Osteoblast (primary cell): ENCODE measurements at regions not wholly inside any gene's neighbourhood (a gene's known extent, or its start where the extent isn't known, plus 50 kb on each side); places are given as distances from the start of the nearest gene placed in this dataset.

ENCODE experiments used
- DNase-seq: peaks from one replicate; pipeline ENCODE4 v3.0.0; 2011; ENCODE audit warnings: low spot score, mixed read lengths; ENCODE audit not compliant: insufficient read length; ENCODE audit errors: missing footprints
- H2AFZ ChIP-seq: 2 replicates; pipeline ENCODE4 v1.6.0; 2011; ENCODE audit warnings: mild to moderate bottlenecking, low read length
- H3K27ac ChIP-seq: 2 replicates; pipeline ENCODE4 v1.5.1; 2011; ENCODE audit warnings: mild to moderate bottlenecking, low read depth, low read length, moderate library complexity
- H3K27me3 ChIP-seq: 2 replicates; pipeline ENCODE4 v1.6.0; 2012; ENCODE audit warnings: mild to moderate bottlenecking, control low read depth, inconsistent platforms, low read length, moderate library complexity; ENCODE audit not compliant: insufficient read depth
- H3K36me3 ChIP-seq: 2 replicates; pipeline ENCODE4 v1.5.1; 2011; ENCODE audit warnings: mild to moderate bottlenecking, low read length, control low read depth, moderate library complexity; ENCODE audit not compliant: insufficient read depth
- H3K4me1 ChIP-seq: 2 replicates; pipeline ENCODE4 v1.5.1; 2011; ENCODE audit warnings: mild to moderate bottlenecking, low read length, control low read depth, moderate library complexity; ENCODE audit not compliant: insufficient read depth
- H3K4me2 ChIP-seq: 2 replicates; pipeline ENCODE4 v1.6.0; 2011; ENCODE audit warnings: mild to moderate bottlenecking, low read length; ENCODE audit not compliant: insufficient read depth
- H3K4me3 ChIP-seq: fragments of 200-600 bp; sonication (generic); 3 replicates; pipeline ENCODE4 v1.5.1; 2012; ENCODE audit warnings: mild to moderate bottlenecking, low read length, inconsistent platforms; ENCODE audit not compliant: insufficient read depth
- H3K79me2 ChIP-seq: 2 replicates; pipeline ENCODE4 v1.6.0; 2012; ENCODE audit warnings: mild to moderate bottlenecking, low read length, control low read depth, inconsistent platforms; ENCODE audit not compliant: insufficient read depth
- H3K9me3 ChIP-seq: 2 replicates; pipeline ENCODE4 v1.5.1; 2011; ENCODE audit warnings: low read depth, low read length, control low read depth
- H4K20me1 ChIP-seq: 2 replicates; pipeline ENCODE4 v1.6.0; 2012; ENCODE audit warnings: mild to moderate bottlenecking, low read length, control low read depth; ENCODE audit not compliant: insufficient read depth
- TF ChIP-seq, protein P1 (sequence below): IDR thresholded peaks from 2 replicates; pipeline ENCODE4 v1.5.1; 2011; ENCODE audit warnings: mild to moderate bottlenecking, low read depth, low read length, moderate library complexity; ENCODE audit errors: extremely low read depth

DNA sequence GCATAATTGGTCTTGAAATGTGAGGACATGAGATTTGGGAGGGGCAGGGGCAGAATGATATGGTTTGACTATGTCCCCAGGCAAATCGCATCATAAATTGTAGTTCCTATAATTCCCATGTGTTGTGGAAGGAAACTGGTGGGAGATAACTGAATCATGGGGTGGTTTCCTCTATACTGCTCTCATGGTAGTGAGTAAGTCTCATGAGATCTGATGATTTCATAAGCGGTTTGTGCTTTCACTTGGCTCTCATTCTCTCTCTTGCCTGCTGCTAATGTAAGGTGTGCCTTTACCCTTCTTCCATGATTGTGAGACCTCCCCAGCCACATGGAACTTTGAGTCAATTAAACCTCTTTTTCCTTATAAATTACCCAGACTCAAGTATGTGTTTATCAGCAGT lies 2595.9 kb downstream of the PCDH7 start:
- Histone ChIP-seq H3K4me1 (no peaks in the 10 kb centered on the region), H3K27me3 (no peaks in the 10 kb centered on the region), H3K27ac (no peak overlapping the region), H3K79me2 (no peaks in the 10 kb centered on the region), H3K4me3 (no peak overlapping the region), H3K4me2 (no peak overlapping the region), H2AFZ (no peak overlapping the region), H3K9me3 (peaks cover 3% of the 10 kb centered on the region), H3K36me3 (no peaks in the 10 kb centered on the region), H4K20me1 (no peaks in the 10 kb centered on the region)
- TF ChIP-seq, protein P1, sequence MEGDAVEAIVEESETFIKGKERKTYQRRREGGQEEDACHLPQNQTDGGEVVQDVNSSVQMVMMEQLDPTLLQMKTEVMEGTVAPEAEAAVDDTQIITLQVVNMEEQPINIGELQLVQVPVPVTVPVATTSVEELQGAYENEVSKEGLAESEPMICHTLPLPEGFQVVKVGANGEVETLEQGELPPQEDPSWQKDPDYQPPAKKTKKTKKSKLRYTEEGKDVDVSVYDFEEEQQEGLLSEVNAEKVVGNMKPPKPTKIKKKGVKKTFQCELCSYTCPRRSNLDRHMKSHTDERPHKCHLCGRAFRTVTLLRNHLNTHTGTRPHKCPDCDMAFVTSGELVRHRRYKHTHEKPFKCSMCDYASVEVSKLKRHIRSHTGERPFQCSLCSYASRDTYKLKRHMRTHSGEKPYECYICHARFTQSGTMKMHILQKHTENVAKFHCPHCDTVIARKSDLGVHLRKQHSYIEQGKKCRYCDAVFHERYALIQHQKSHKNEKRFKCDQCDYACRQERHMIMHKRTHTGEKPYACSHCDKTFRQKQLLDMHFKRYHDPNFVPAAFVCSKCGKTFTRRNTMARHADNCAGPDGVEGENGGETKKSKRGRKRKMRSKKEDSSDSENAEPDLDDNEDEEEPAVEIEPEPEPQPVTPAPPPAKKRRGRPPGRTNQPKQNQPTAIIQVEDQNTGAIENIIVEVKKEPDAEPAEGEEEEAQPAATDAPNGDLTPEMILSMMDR: no peak
- no peak for DNase-seq

DNA sequence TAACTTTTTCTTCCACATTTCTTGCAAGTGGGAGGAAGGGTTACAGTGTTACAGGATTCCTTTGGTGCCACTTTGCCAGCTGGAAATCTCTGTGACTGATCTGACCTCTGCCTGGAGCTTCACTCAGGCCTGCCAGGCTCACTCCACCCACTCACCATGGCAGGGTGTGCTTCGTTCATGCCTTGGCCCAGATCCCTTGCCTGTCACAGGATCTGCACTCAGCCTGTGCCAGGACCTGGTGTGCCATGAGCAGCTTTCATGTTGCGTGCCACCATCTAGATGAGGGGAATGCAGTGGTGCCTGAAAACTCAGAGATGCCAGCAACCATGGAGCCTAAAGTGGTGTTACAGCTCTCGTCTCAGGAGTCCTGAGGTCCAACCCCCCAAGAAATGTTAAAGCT lies 2596.4 kb downstream of the PCDH7 start:
- H3K79me2 ChIP-seq: no peaks in the 10 kb centered on the region
- no peaks in the 10 kb centered on the region for H3K4me1 ChIP-seq
- no peak for DNase-seq
- H3K9me3 ChIP-seq: peaks cover 3% of the 10 kb centered on the region
- H3K27ac ChIP-seq: no peak overlapping the region
- TF ChIP-seq, protein P1: no peak
- no peak overlapping the region for H3K4me3 ChIP-seq
- H3K27me3 ChIP-seq: no peaks in the 10 kb centered on the region
- no peak overlapping the region for H3K4me2 ChIP-seq
- H3K36me3 ChIP-seq: no peaks in the 10 kb centered on the region
- H4K20me1 ChIP-seq: no peaks in the 10 kb centered on the region
- H2AFZ ChIP-seq: no peak overlapping the region

GRCh38 chr4:33323393-33323792 lies 2603.2 kb downstream of the PCDH7 start:
- H3K4me2 ChIP-seq: no peak overlapping the region
- TF ChIP-seq, protein P1: no peak
- H3K27ac ChIP-seq: no peak overlapping the region
- H3K4me3 ChIP-seq: no peak overlapping the region
- no peaks in the 10 kb centered on the region for H3K27me3 ChIP-seq
- no peak overlapping the region for H2AFZ ChIP-seq
- no peaks in the 10 kb centered on the region for H3K36me3 ChIP-seq
- no peaks in the 10 kb centered on the region for H3K4me1 ChIP-seq
- no peaks in the 10 kb centered on the region for H4K20me1 ChIP-seq
- no peaks in the 10 kb centered on the region for H3K79me2 ChIP-seq
- H3K9me3 ChIP-seq: peaks cover 5% of the 10 kb centered on the region
- DNase-seq: no peak

GRCh38 chr4:33334416-33334815 lies 2614.2 kb downstream of the PCDH7 start:
- H3K36me3 ChIP-seq: no peaks in the 10 kb centered on the region
- H3K79me2 ChIP-seq: no peaks in the 10 kb centered on the region
- H3K4me2 ChIP-seq: no peak overlapping the region
- no peak overlapping the region for H3K27ac ChIP-seq
- no peak for DNase-seq
- H2AFZ ChIP-seq: no peak overlapping the region
- H4K20me1 ChIP-seq: no peaks in the 10 kb centered on the region
- TF ChIP-seq, protein P1: no peak
- no peaks in the 10 kb centered on the region for H3K4me1 ChIP-seq
- H3K4me3 ChIP-seq: no peak overlapping the region
- H3K9me3 ChIP-seq: peaks cover 7% of the 10 kb centered on the region
- H3K27me3 ChIP-seq: no peaks in the 10 kb centered on the region
